ENCODE measurements at regions not wholly inside any gene's neighbourhood (a gene's known extent, or its start where the extent isn't known, plus 50 kb on each side); places are given as distances from the start of the nearest gene placed in this dataset.

- H3K27ac ChIP-seq, result no peak overlapping the region
- TF ChIP-seq CTCF (IDR thresholded peaks at IDR 0.05; ENCODE audit: low read depth, low read length), result no peak
- no peaks in the 10 kb centered on the region for H3K9me3 ChIP-seq (ENCODE audit: severe bottlenecking)
- H3K36me3 ChIP-seq, result no peaks in the 10 kb centered on the region
- DNase-seq, result no peak
- no peak overlapping the region for H3K4me3 ChIP-seq (ENCODE audit: low read depth, low read length)
- H3K27me3 ChIP-seq (ENCODE audit: insufficient read depth, low read depth, severe bottlenecking), result peaks cover 32% of the 10 kb centered on the region
These were observed 1431.0 kb downstream of the AACS start for GRCh38 chr12:126496201-126496600.

- H3K9me3 ChIP-seq (ENCODE audit: severe bottlenecking), result no peaks in the 10 kb centered on the region
- H3K36me3 ChIP-seq, result no peaks in the 10 kb centered on the region
- H3K4me3 ChIP-seq (ENCODE audit: low read depth, low read length), result no peak overlapping the region
- no peak overlapping the region for H3K27ac ChIP-seq
- DNase-seq, result no peak
- H3K27me3 ChIP-seq (ENCODE audit: insufficient read depth, low read depth, severe bottlenecking), result peaks cover 3% of the 10 kb centered on the region
- no peak for TF ChIP-seq CTCF (IDR thresholded peaks at IDR 0.05; ENCODE audit: low read depth, low read length)
These were observed 1441.4 kb downstream of the AACS start for GRCh38 chr12:126506426-126507182.

- H3K4me3 ChIP-seq (ENCODE audit: low read depth, low read length), result no peak overlapping the region
- H3K36me3 ChIP-seq, result no peaks in the 10 kb centered on the region
- H3K9me3 ChIP-seq (ENCODE audit: severe bottlenecking), result no peaks in the 10 kb centered on the region
- H3K27ac ChIP-seq, result no peak overlapping the region
- no peak for DNase-seq
- H3K27me3 ChIP-seq (ENCODE audit: insufficient read depth, low read depth, severe bottlenecking), result peaks cover 8% of the 10 kb centered on the region
- TF ChIP-seq CTCF (IDR thresholded peaks at IDR 0.05; ENCODE audit: low read depth, low read length), result no peak
These were observed 1442.0 kb downstream of the AACS start for GRCh38 chr12:126507231-126507630.

- Histone ChIP-seq H3K27ac (no peak overlapping the region), H3K27me3 (ENCODE audit: insufficient read depth, low read depth, severe bottlenecking) (peaks cover 8% of the 10 kb centered on the region), H3K9me3 (ENCODE audit: severe bottlenecking) (no peaks in the 10 kb centered on the region), H3K4me3 (ENCODE audit: low read depth, low read length) (no peak overlapping the region), H3K36me3 (no peaks in the 10 kb centered on the region)
- no peak for TF ChIP-seq CTCF (IDR thresholded peaks at IDR 0.05; ENCODE audit: low read depth, low read length)
- no peak for DNase-seq
These were observed 1444.3 kb downstream of the AACS start for GRCh38 chr12:126509572-126509971.

GRCh38 chr12:126510630-126511029 lies 1445.4 kb downstream of the AACS start:
- Histone ChIP-seq H3K27ac (no peak overlapping the region), H3K9me3 (ENCODE audit: severe bottlenecking) (no peaks in the 10 kb centered on the region), H3K27me3 (ENCODE audit: insufficient read depth, low read depth, severe bottlenecking) (peaks cover 8% of the 10 kb centered on the region), H3K4me3 (ENCODE audit: low read depth, low read length) (no peak overlapping the region), H3K36me3 (no peaks in the 10 kb centered on the region)
- no peak for DNase-seq
- no peak for TF ChIP-seq CTCF (IDR thresholded peaks at IDR 0.05; ENCODE audit: low read depth, low read length)
